ENCODE measurements at regions not wholly inside any gene's neighbourhood (a gene's known extent, or its start where the extent isn't known, plus 50 kb on each side); places are given as distances from the start of the nearest gene placed in this dataset.

DNA sequence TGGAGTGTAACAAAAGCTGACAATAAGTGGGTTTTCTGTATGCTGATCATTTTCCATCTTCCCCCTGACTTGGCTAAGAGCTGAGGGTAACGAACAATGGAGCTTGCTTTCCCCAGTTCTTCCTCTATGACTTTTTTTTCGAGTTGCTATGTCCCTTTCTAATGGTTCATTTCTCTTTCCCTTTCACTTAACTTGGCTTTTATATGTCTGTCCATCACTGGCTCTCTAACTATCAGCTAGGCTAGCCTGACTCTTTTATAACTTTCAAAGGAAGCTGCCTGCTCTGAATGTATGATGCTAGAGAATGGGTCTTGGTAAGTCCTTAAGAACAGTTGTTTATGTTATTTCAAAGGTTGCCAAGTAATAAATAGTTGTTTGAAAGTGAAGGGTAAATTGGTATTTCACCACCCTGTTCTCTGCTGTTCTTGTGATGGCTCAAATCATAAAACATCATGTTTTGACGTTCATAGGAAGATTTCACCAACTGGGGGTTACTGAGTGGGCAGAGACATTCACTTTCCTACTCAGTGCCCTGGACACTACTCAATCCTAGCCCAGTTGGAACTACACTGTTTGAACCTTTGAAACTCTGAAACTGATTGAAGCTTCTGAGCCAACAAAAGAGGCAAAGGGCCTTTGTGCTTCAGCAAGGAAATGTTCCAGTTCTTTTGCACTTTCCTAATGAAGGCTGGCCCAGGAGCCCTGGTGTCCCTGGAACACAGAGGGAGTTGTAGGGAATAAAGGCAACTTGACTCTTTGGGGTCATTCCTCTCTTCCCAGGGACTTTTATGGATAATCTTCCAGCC, 85.4 kb upstream of the PHYHIPL start:
- Histone ChIP-seq H3K9ac (no peak overlapping the region), H3K9me2 (no peaks in the 10 kb centered on the region), H3K4me2 (no peak overlapping the region), H3K9me3 (no peaks in the 10 kb centered on the region), H3K4me1 (ENCODE audit: control insufficient read depth in 1 of 2, insufficient read depth in 2 of 2, low read depth in 1 of 2, low read length in 1 of 2) (peaks cover 0 to 7% of the 10 kb centered on the region in 2 experiments; a peak in 2 of 4 replicates), H3K27ac (ENCODE audit: low read depth in 2 of 2, low read length in 1 of 2) (no peak overlapping the region), H2AFZ (ENCODE audit: low read depth) (no peak overlapping the region), H3K79me2 (ENCODE audit: insufficient read depth) (no peaks in the 10 kb centered on the region), H4K20me1 (ENCODE audit: insufficient read depth) (no peaks in the 10 kb centered on the region), H3K4me3 (ENCODE audit: low read depth in 2 of 2, low read length in 1 of 2) (no peak overlapping the region), H3K27me3 (ENCODE audit: insufficient read depth) (no peaks in the 10 kb centered on the region), H3F3A (replicated peaks; ENCODE audit: insufficient read depth) (peaks cover 5% of the 10 kb centered on the region), H3K36me3 (replicated peaks in 1 of 2; ENCODE audit: control insufficient read depth in 1 of 2, insufficient read depth in 2 of 2, low read length in 1 of 2) (no peaks in the 10 kb centered on the region)
- ChIA-PET CTCF (interaction anchor here (0.6 to 3.8 kb wide), 4 partner anchors 11 to 815 kb away, joined by 3 to 13 read pairs (median 4); partner anchors contain the start of gene CCDC6), POLR2A (no interaction called here)
- WGBS (ENCODE audit: low lambda C conversion rate): 37% methylated on average over 3 of the region's 3 CpGs
- DNase-seq: no peak
- TF ChIP-seq RCOR1 (IDR thresholded peaks at IDR 0.05; ENCODE audit: low read length) (no peak), CTCF (IDR thresholded peaks at IDR 0.05) (no peak), EP300 (IDR thresholded peaks at IDR 0.05; ENCODE audit: borderline replicate concordance in 1 of 2, low read depth in 1 of 2, low read length in 1 of 2) (no peak), GABPA (IDR thresholded peaks at IDR 0.05; ENCODE audit: low read depth) (no peak), YY1 (IDR thresholded peaks at IDR 0.05; ENCODE audit: low read depth) (no peak)

GRCh38 chr10:59093461-59093860, 83.0 kb upstream of the PHYHIPL start:
- no peak overlapping the region for H2AFZ ChIP-seq (ENCODE audit: low read depth)
- TF ChIP-seq, protein P1, sequence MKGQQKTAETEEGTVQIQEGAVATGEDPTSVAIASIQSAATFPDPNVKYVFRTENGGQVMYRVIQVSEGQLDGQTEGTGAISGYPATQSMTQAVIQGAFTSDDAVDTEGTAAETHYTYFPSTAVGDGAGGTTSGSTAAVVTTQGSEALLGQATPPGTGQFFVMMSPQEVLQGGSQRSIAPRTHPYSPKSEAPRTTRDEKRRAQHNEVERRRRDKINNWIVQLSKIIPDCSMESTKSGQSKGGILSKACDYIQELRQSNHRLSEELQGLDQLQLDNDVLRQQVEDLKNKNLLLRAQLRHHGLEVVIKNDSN (IDR thresholded peaks at IDR 0.05; ENCODE audit: borderline replicate concordance, low read depth): no peak
- WGBS (ENCODE audit: low lambda C conversion rate): 92% methylated on average over 2 of the region's 2 CpGs
- H4K20me1 ChIP-seq (ENCODE audit: insufficient read depth): no peaks in the 10 kb centered on the region
- ChIA-PET POLR2A (no interaction called here), CTCF (interaction anchor here (0.6 to 3.8 kb wide), 6 partner anchors 13 to 829 kb away, joined by 3 to 13 read pairs (median 3); no protein-coding TSS in a partner anchor)
- H3K4me1 ChIP-seq (ENCODE audit: control insufficient read depth in 1 of 2, insufficient read depth in 2 of 2, low read depth in 1 of 2, low read length in 1 of 2): peaks cover 4 to 7% of the 10 kb centered on the region in 2 experiments; a peak in 3 of 4 replicates
- peaks cover 6% of the 10 kb centered on the region for H3F3A ChIP-seq (replicated peaks; ENCODE audit: insufficient read depth)
- H3K4me3 ChIP-seq (ENCODE audit: low read depth in 2 of 2, low read length in 1 of 2): no peak overlapping the region
- no peak overlapping the region for H3K9ac ChIP-seq
- DNase-seq: no peak
- no peaks in the 10 kb centered on the region for H3K27me3 ChIP-seq (ENCODE audit: insufficient read depth)
- no peaks in the 10 kb centered on the region for H3K9me3 ChIP-seq
- no peak overlapping the region for H3K4me2 ChIP-seq
- no peaks in the 10 kb centered on the region for H3K79me2 ChIP-seq (ENCODE audit: insufficient read depth)
- H3K36me3 ChIP-seq (replicated peaks in 1 of 2; ENCODE audit: control insufficient read depth in 1 of 2, insufficient read depth in 2 of 2, low read length in 1 of 2): no peaks in the 10 kb centered on the region
- no peaks in the 10 kb centered on the region for H3K9me2 ChIP-seq
- H3K27ac ChIP-seq (ENCODE audit: low read depth in 2 of 2, low read length in 1 of 2): peak overlapping the region; percentile 27 to 71; a peak in 3 of 4 replicates

GRCh38 chr10:59096631-59097030, 79.8 kb upstream of the PHYHIPL start:
- Histone ChIP-seq H3K4me1 (ENCODE audit: control insufficient read depth in 1 of 2, insufficient read depth in 2 of 2, low read depth in 1 of 2, low read length in 1 of 2) (peaks cover 13 to 16% of the 10 kb centered on the region in 2 experiments; a peak in 3 of 4 replicates), H3K9ac (no peak overlapping the region), H3F3A (replicated peaks; ENCODE audit: insufficient read depth) (peaks cover 9% of the 10 kb centered on the region), H3K9me3 (no peaks in the 10 kb centered on the region), H3K27ac (ENCODE audit: low read depth in 2 of 2, low read length in 1 of 2) (no peak overlapping the region), H3K4me2 (no peak overlapping the region), H2AFZ (ENCODE audit: low read depth) (no peak overlapping the region), H3K79me2 (ENCODE audit: insufficient read depth) (no peaks in the 10 kb centered on the region), H4K20me1 (ENCODE audit: insufficient read depth) (no peaks in the 10 kb centered on the region), H3K36me3 (replicated peaks in 1 of 2; ENCODE audit: control insufficient read depth in 1 of 2, insufficient read depth in 2 of 2, low read length in 1 of 2) (no peaks in the 10 kb centered on the region), H3K9me2 (no peaks in the 10 kb centered on the region), H3K4me3 (ENCODE audit: low read depth in 2 of 2, low read length in 1 of 2) (no peak overlapping the region), H3K27me3 (ENCODE audit: insufficient read depth) (no peaks in the 10 kb centered on the region)
- TF ChIP-seq EP300 (IDR thresholded peaks at IDR 0.05; ENCODE audit: borderline replicate concordance in 1 of 2, low read depth in 1 of 2, low read length in 1 of 2) (no peak), ELF1 (IDR thresholded peaks at IDR 0.05) (no peak), MEF2A (IDR thresholded peaks at IDR 0.05; ENCODE audit: borderline replicate concordance, low read depth) (no peak), TCF12 (IDR thresholded peaks at IDR 0.05) (no peak), NFIC (IDR thresholded peaks at IDR 0.05; ENCODE audit: borderline replicate concordance) (no peak)
- TF ChIP-seq, protein P2, sequence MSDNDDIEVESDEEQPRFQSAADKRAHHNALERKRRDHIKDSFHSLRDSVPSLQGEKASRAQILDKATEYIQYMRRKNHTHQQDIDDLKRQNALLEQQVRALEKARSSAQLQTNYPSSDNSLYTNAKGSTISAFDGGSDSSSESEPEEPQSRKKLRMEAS (IDR thresholded peaks at IDR 0.05; ENCODE audit: low read depth): no peak
- WGBS (ENCODE audit: low lambda C conversion rate): 74% methylated on average over 2 of the region's 2 CpGs
- DNase-seq: no peak
- ChIA-PET POLR2A (no interaction called here), CTCF (no interaction called here)
